ENCODE measurements at regions not wholly inside any gene's neighbourhood (a gene's known extent, or its start where the extent isn't known, plus 50 kb on each side); places are given as distances from the start of the nearest gene placed in this dataset.

DNA sequence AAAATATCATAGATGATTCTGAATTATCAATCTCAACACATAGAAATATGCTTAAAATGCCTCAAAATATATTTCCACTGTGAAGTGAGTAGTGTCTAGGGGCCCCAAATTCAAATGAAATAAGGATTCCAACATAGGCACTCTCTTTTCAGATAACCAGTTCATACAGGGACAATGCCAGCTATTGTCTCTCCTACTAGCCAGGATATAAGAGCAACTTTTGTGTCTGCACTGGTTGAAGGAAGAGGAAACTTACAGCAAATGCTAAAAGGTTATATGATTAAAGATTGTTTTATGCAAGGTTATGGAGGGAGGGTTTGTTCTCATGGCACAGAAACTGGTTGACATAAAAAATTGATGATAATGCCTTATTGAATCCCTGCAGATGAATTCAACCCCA, 579.4 kb upstream of the ALCAM start:
- no peak for DNase-seq (ENCODE audit: low read depth)
- TF ChIP-seq, protein P1, sequence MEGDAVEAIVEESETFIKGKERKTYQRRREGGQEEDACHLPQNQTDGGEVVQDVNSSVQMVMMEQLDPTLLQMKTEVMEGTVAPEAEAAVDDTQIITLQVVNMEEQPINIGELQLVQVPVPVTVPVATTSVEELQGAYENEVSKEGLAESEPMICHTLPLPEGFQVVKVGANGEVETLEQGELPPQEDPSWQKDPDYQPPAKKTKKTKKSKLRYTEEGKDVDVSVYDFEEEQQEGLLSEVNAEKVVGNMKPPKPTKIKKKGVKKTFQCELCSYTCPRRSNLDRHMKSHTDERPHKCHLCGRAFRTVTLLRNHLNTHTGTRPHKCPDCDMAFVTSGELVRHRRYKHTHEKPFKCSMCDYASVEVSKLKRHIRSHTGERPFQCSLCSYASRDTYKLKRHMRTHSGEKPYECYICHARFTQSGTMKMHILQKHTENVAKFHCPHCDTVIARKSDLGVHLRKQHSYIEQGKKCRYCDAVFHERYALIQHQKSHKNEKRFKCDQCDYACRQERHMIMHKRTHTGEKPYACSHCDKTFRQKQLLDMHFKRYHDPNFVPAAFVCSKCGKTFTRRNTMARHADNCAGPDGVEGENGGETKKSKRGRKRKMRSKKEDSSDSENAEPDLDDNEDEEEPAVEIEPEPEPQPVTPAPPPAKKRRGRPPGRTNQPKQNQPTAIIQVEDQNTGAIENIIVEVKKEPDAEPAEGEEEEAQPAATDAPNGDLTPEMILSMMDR (IDR thresholded peaks at IDR 0.05; ENCODE audit: low read depth, low read length, missing control alignments), result no peak
- H3K4me3 ChIP-seq (ENCODE audit: low read depth, low read length), result no peak overlapping the region

DNA sequence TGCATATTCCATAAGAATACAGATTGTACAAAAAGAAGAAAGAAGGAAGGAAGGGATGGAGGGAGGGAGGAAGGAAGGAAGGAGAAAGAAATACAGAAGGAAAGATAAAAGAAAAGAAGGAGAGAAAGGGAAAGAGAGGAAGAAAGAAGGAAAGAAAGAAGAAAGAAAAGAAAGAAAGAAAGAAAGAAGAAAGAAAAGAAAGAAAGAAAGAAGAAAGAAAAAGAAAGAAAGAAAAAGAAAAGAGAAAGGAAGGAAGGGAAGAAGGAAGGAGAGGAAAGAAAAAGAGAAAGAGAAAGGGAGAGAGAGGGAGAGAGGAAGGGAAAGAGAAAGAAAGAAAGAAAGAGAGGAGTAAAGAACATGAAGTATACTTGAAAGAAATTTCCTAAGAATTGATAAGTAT, 577.9 kb upstream of the ALCAM start:
- no peak overlapping the region for H3K4me3 ChIP-seq (ENCODE audit: low read depth, low read length)
- no peak for DNase-seq (ENCODE audit: low read depth)
- TF ChIP-seq, protein P1 (IDR thresholded peaks at IDR 0.05; ENCODE audit: low read depth, low read length, missing control alignments), result no peak

DNA sequence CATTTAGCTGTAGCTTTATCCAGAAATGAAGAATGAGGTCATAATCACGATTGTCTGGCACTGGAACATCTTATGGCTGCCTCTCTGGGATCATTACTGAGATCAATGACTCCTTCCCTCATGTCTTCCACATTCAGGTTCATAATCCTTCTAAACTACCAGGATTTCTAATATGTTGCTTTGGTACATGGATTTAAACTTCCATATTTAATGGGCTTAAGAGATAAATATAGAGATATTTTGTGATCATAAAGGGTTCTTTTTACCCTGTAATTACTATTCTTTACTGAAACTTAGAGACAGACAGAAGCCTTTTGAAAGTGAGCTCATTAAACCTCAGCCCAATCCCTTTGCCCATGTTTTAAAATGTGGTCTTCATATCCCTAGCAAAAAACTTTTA, 575.4 kb upstream of the ALCAM start:
- H3K4me3 ChIP-seq (ENCODE audit: low read depth, low read length), result no peak overlapping the region
- no peak for DNase-seq (ENCODE audit: low read depth)
- TF ChIP-seq, protein P1 (IDR thresholded peaks at IDR 0.05; ENCODE audit: low read depth, low read length, missing control alignments), result no peak

DNA sequence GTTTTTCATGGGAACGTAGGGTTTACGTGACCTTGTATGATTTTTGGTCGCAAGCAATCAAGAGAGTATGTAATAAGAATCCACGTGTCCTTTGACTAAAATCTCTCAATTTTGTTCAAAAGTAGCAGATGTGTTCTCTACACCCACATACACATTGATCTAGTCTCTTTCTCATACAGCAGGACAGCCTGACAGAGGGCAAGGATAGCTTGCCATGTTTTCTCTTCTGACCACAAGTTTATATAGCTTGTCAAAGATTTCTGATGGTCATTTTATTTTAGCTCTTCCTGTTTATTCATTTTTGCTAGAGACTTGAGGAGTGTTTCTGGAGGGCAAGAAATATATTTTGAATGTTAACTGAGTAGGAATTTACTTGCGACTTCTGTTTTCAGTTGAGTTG, 570.2 kb upstream of the ALCAM start:
- DNase-seq (ENCODE audit: low read depth), result no peak
- H3K4me3 ChIP-seq (ENCODE audit: low read depth, low read length), result no peak overlapping the region
- TF ChIP-seq, protein P1 (IDR thresholded peaks at IDR 0.05; ENCODE audit: low read depth, low read length, missing control alignments), result no peak

DNA sequence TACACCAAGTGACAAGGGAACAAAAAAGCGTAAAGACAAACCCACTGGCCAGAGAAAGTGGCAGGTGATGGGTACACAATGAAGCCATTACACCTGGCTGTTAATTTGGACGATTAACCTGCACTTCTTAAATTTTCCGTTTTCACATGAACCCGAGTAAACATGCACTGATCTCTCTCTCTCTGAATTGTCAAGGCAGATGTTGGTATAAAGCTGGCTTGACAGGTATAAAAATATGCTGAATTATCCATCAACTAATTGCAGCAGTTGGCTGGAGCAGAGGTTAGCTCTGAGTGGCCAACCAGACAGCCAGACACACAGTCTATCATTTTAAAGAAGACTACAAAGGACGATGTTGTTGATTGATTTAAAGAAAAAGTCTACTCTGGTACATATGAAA, 561.7 kb upstream of the ALCAM start:
- TF ChIP-seq, protein P1 (IDR thresholded peaks at IDR 0.05; ENCODE audit: low read depth, low read length, missing control alignments), result no peak
- no peak for DNase-seq (ENCODE audit: low read depth)
- no peak overlapping the region for H3K4me3 ChIP-seq (ENCODE audit: low read depth, low read length)

DNA sequence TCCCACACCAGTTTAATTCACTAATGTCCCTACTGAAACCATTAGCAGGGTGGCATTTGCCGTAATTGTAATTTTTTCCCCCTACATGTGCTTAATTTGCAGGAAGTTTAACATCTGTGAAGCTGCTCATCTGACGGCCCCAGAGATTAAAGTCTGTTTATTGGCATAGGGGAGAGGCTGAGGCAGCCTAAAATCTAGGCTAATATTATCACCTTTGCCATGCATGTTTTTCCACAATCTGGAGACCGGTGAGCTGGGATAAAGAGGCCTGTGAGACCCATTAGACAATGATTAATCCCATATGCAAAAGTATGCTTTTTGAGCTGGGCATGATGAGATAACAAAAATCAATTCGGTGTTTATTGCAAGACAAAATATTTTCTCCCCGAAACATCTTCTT, 561.2 kb upstream of the ALCAM start:
- TF ChIP-seq, protein P1 (IDR thresholded peaks at IDR 0.05; ENCODE audit: low read depth, low read length, missing control alignments), result no peak
- no peak overlapping the region for H3K4me3 ChIP-seq (ENCODE audit: low read depth, low read length)
- no peak for DNase-seq (ENCODE audit: low read depth)

DNA sequence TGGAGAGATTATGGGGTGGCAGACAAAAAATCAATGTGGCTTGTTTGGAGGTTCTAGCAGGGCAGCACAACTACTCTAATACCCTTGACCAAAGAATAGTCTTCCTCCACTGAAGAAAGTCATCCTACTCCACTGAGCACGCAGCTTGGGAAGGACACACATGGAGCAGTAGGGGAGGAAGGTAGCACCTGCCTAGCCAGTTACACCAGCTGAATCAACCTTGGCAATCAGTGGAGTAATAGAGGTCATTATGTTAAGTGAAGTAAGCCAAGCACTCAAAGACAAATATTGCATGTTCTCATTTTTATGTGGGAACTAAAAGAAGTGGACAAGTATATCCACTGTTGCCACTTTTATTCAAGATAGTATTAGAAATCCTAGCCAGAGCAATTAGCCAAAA, 555.8 kb upstream of the ALCAM start:
- no peak overlapping the region for H3K4me3 ChIP-seq (ENCODE audit: low read depth, low read length)
- TF ChIP-seq, protein P1 (IDR thresholded peaks at IDR 0.05; ENCODE audit: low read depth, low read length, missing control alignments), result no peak
- DNase-seq (ENCODE audit: low read depth), result no peak

Measured in GM12864 (cell line).